ENCODE measurements at regions not wholly inside any gene's neighbourhood (a gene's known extent, or its start where the extent isn't known, plus 50 kb on each side); places are given as distances from the start of the nearest gene placed in this dataset.
A peak's percentile ranks its signal among the peaks of the same experiment; 100 is the strongest.
"Not testable (repeated sequence)": the region's sequence is repeated elsewhere in the genome, so short reads cannot be mapped to it uniquely, and the experiment has no call there.

DNA sequence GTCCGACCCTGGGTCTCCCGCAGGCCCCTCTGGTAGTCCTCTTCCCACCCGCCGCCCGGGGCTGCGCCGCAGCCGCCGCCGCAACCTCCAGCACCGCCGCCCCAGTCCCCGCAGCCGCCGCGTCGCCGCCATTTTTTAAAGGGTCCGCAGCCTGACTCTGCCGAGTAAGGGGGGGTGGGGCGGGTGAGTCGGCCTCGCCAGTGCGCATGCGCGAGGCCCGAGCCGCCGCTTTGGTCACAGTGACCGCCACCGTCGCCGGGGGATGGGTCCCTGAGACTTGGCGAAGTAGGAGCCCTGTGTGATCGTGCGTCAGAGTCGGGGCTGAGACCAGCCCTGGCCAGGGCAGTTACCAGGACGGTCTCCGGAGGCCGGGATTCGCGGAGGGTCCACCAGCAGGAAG is 532.8 kb downstream of the FOXD4L4 start:
- H3K27me3 ChIP-seq; H3K4me1 ChIP-seq (replicated peaks in 1 of 2); H3K36me3 ChIP-seq (replicated peaks in 1 of 2); intact Hi-C loops (cut with DNase I); H3K9me3 ChIP-seq (replicated peaks in 1 of 3): not testable (repeated sequence)
- peak; percentile 78 to 94 for TF ChIP-seq POLR2A (IDR thresholded peaks at IDR 0.05)
- 0% methylated on average over 2 to 36 of the region's 42 CpGs; no CpG with 5 or more reads in 1 of the 4 donors for WGBS, 4 donors
- peak overlapping the region in 4 of 5 donors; percentile 37 to 94 (median 74) for H3K27ac ChIP-seq
- peak; percentile 8 to 92 (median 89) for DNase-seq
- H3K4me3 ChIP-seq: peak overlapping the region in 2 of 4 donors; percentile 49 to 79

DNA sequence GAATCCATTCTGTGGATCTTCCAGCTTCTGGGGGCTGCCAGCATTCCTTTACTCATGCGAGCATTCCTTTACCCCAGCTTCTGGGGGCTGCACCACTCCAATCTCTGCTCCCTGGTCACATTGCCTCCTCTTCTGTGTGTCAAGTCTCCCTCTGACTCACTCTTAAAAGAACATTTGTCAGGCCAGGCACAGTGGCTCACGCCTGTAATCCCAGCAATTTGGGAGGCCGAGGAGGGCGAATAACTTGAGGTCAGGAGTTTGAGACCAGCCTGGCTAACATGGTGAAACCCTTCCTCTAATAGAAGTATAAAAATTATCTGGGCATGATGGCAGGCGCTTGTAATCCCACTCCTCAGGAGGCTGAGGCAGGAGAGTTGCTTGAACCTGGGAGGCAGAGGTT is 541.9 kb downstream of the FOXD4L4 start:
- H3K27me3 ChIP-seq; H3K36me3 ChIP-seq (replicated peaks in 1 of 2); H3K4me3 ChIP-seq; H3K27ac ChIP-seq; intact Hi-C loops (cut with DNase I); DNase-seq; H3K9me3 ChIP-seq (replicated peaks in 1 of 3); H3K4me1 ChIP-seq (replicated peaks in 1 of 2): not testable (repeated sequence)
- 73 to 100% (median 89%) methylated on average over 1 to 4 of the region's 5 CpGs for WGBS, 4 donors
